Testis (tissue), 2 donors: ENCODE measurements at regions not wholly inside any gene's neighbourhood (a gene's known extent, or its start where the extent isn't known, plus 50 kb on each side); places are given as distances from the start of the nearest gene placed in this dataset.

Source experiments
- POLR2A ChIP-seq: fragments of 450-650 bp; IDR thresholded peaks from one replicate; pipeline ENCODE4 v1.6.1; 2017; ENCODE audit warnings: antibody characterized with exemption, mild to moderate bottlenecking, moderate library complexity
- TF ChIP-seq, protein P1 (sequence below), 3 experiments: fragments of 450-650 bp in 2 of 3; fragments of 200-600 bp in 1 of 3; sonication (generic) in 1 of 3; IDR thresholded peaks; one replicate each; pipeline ENCODE4 v1.5.1; 2016 to 2019; ENCODE audit warnings: antibody characterized with exemption in 3 of 3, mild to moderate bottlenecking in 2 of 3, moderate library complexity in 1 of 3

DNA sequence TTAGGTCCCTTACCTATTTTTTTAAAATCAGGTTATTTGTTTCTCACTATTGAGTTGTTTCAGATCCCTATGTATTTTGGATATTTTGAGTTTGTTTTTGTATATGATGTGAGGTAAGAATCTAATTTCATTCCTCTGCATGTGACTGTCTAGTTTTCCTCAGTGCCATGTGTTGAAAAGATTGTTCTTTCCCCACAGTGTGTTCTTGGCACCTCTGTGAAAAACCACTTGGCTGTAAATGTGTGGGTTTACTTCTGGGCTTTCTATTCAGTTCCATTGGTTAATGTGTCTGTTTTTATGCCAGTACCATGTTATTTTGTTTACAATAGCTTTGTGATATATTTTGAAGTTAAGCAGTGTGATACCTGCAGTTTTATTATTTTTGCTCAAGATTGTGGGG, 1516.4 kb downstream of the AACS start:
- TF ChIP-seq, protein P1, sequence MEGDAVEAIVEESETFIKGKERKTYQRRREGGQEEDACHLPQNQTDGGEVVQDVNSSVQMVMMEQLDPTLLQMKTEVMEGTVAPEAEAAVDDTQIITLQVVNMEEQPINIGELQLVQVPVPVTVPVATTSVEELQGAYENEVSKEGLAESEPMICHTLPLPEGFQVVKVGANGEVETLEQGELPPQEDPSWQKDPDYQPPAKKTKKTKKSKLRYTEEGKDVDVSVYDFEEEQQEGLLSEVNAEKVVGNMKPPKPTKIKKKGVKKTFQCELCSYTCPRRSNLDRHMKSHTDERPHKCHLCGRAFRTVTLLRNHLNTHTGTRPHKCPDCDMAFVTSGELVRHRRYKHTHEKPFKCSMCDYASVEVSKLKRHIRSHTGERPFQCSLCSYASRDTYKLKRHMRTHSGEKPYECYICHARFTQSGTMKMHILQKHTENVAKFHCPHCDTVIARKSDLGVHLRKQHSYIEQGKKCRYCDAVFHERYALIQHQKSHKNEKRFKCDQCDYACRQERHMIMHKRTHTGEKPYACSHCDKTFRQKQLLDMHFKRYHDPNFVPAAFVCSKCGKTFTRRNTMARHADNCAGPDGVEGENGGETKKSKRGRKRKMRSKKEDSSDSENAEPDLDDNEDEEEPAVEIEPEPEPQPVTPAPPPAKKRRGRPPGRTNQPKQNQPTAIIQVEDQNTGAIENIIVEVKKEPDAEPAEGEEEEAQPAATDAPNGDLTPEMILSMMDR (IDR thresholded peaks at IDR 0.05), result no peak
- no peak for TF ChIP-seq POLR2A
